ENCODE measurements at regions not wholly inside any gene's neighbourhood (a gene's known extent, or its start where the extent isn't known, plus 50 kb on each side); places are given as distances from the start of the nearest gene placed in this dataset.

GRCh38 chr5:119816055-119816454, 186.7 kb downstream of the FAM170A start:
- Histone ChIP-seq H3K27me3 (replicated peaks in 1 of 4; ENCODE audit: control extremely low read depth in 1 of 4, control insufficient read depth in 3 of 4, insufficient read depth in 4 of 4, low read length in 3 of 4) (no peaks in the 10 kb centered on the region), H3K9ac (ENCODE audit: low read length) (no peak overlapping the region), H3K36me3 (replicated peaks in 1 of 2; ENCODE audit: control extremely low read depth in 1 of 2, control insufficient read depth in 1 of 2, extremely low read depth in 1 of 2, insufficient read depth in 2 of 2, low read length in 1 of 2) (no peaks in the 10 kb centered on the region), H2AFZ (ENCODE audit: insufficient read depth, low read depth, low read length, poor library complexity, severe bottlenecking) (no peak overlapping the region), H3K79me2 (ENCODE audit: control insufficient read depth, insufficient read depth, low read length) (no peaks in the 10 kb centered on the region), H4K20me1 (ENCODE audit: control insufficient read depth, insufficient read depth, low read length, poor library complexity, severe bottlenecking) (no peaks in the 10 kb centered on the region), H3K4me2 (replicated peaks; ENCODE audit: low read depth, low read length, poor library complexity, severe bottlenecking) (no peak overlapping the region), H3K4me3 (ENCODE audit: control extremely low read depth in 1 of 5, extremely low read depth in 1 of 5, insufficient read depth in 1 of 5, low read depth in 2 of 5, low read length in 4 of 5) (no peak overlapping the region), H3K27ac (ENCODE audit: low read length in 2 of 2) (no peak overlapping the region), H3K9me3 (ENCODE audit: control extremely low read depth in 1 of 3, control insufficient read depth in 2 of 3, insufficient read depth in 1 of 3, low read length in 2 of 3) (no peaks in the 10 kb centered on the region), H3K4me1 (ENCODE audit: control insufficient read depth in 2 of 2, insufficient read depth in 2 of 2, low read length in 2 of 2) (no peaks in the 10 kb centered on the region)
- intact Hi-C loops (cut with micrococcal nuclease): no loop called here
- H3K27me3 Mint-ChIP-seq: peaks cover 3% of the 10 kb centered on the region
- H3K9me3 Mint-ChIP-seq (ENCODE audit: insufficient read depth): no peaks in the 10 kb centered on the region
- CTCF ChIA-PET: no interaction called here
- DNase-seq (no peak), ATAC-seq (ENCODE audit: low read depth) (no peak)
- TF ChIP-seq CTCF (IDR thresholded peaks at IDR 0.05) (no peak), EZH2 (IDR thresholded peaks at IDR 0.05; ENCODE audit: borderline replicate concordance, insufficient read depth, low read depth, low read length, poor library complexity, severe bottlenecking) (no peak)
- no peak overlapping the region for H3K4me3 Mint-ChIP-seq
- H3K4me1 Mint-ChIP-seq: no peaks in the 10 kb centered on the region
- H3K27ac Mint-ChIP-seq: no peak overlapping the region
- POLR2A ChIA-PET: no interaction called here

GRCh38 chr5:119820016-119820415, 190.7 kb downstream of the FAM170A start:
- no peak for ATAC-seq (ENCODE audit: low read depth)
- intact Hi-C loops (cut with micrococcal nuclease): no loop called here
- H3K27ac ChIP-seq (ENCODE audit: low read length in 2 of 2): no peak overlapping the region
- Mint-ChIP-seq H3K27ac (no peak overlapping the region), H3K9me3 (ENCODE audit: insufficient read depth) (no peaks in the 10 kb centered on the region), H3K4me3 (no peak overlapping the region), H3K27me3 (peaks cover 3% of the 10 kb centered on the region), H3K4me1 (no peaks in the 10 kb centered on the region)
- no peak overlapping the region for H2AFZ ChIP-seq (ENCODE audit: insufficient read depth, low read depth, low read length, poor library complexity, severe bottlenecking)
- POLR2A ChIA-PET: no interaction called here
- H3K4me1 ChIP-seq (ENCODE audit: control insufficient read depth in 2 of 2, insufficient read depth in 2 of 2, low read length in 2 of 2): no peaks in the 10 kb centered on the region
- TF ChIP-seq CTCF (IDR thresholded peaks at IDR 0.05) (no peak), EZH2 (IDR thresholded peaks at IDR 0.05; ENCODE audit: borderline replicate concordance, insufficient read depth, low read depth, low read length, poor library complexity, severe bottlenecking) (no peak)
- H3K27me3 ChIP-seq (replicated peaks in 1 of 4; ENCODE audit: control extremely low read depth in 1 of 4, control insufficient read depth in 3 of 4, insufficient read depth in 4 of 4, low read length in 3 of 4): no peaks in the 10 kb centered on the region
- H4K20me1 ChIP-seq (ENCODE audit: control insufficient read depth, insufficient read depth, low read length, poor library complexity, severe bottlenecking): no peaks in the 10 kb centered on the region
- DNase-seq: no peak
- H3K4me3 ChIP-seq (ENCODE audit: control extremely low read depth in 1 of 5, extremely low read depth in 1 of 5, insufficient read depth in 1 of 5, low read depth in 2 of 5, low read length in 4 of 5): no peak overlapping the region
- no peaks in the 10 kb centered on the region for H3K79me2 ChIP-seq (ENCODE audit: control insufficient read depth, insufficient read depth, low read length)
- H3K9me3 ChIP-seq (ENCODE audit: control extremely low read depth in 1 of 3, control insufficient read depth in 2 of 3, insufficient read depth in 1 of 3, low read length in 2 of 3): no peaks in the 10 kb centered on the region
- CTCF ChIA-PET: no interaction called here
- 82% methylated on average over 1 of the region's 1 CpG for WGBS (ENCODE audit: insufficient coverage)
- H3K9ac ChIP-seq (ENCODE audit: low read length): no peak overlapping the region
- H3K36me3 ChIP-seq (replicated peaks in 1 of 2; ENCODE audit: control extremely low read depth in 1 of 2, control insufficient read depth in 1 of 2, extremely low read depth in 1 of 2, insufficient read depth in 2 of 2, low read length in 1 of 2): no peaks in the 10 kb centered on the region
- no peak overlapping the region for H3K4me2 ChIP-seq (replicated peaks; ENCODE audit: low read depth, low read length, poor library complexity, severe bottlenecking)

All from B cell (primary cell).